ENCODE measurements at regions not wholly inside any gene's neighbourhood (a gene's known extent, or its start where the extent isn't known, plus 50 kb on each side); places are given as distances from the start of the nearest gene placed in this dataset.
"Not testable (repeated sequence)": the region's sequence is repeated elsewhere in the genome, so short reads cannot be mapped to it uniquely, and the experiment has no call there.

DNA sequence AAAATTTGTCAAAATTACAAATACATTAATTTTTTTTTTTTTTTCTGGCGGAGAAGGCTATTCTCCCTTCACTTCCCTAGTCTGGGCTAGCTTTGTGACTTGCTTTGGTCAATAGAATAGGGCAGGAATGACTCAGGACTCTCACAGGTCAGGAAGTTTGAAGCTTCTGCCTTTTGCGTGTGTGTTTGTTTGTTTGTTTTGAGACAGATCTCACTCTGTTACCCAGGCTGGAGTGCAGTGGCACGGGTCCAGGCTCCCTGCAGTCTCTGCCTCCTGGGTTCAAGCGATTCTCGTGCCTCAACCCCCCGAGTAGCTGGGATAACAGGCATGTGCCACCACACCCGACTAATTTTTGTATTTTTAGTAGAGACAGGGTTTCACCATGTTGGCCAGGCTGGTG is 55.9 kb upstream of the USP9X start:
- Histone ChIP-seq H2AFZ (ENCODE audit: low read depth) (no peak overlapping the region), H3K4me1 (ENCODE audit: low read depth, poor library complexity, severe bottlenecking) (no peaks in the 10 kb centered on the region), H3K4me2 (no peak overlapping the region), H3K27me3 (ENCODE audit: insufficient read depth, low read depth) (no peaks in the 10 kb centered on the region), H4K20me1 (ENCODE audit: insufficient read depth) (no peaks in the 10 kb centered on the region), H3K79me2 (ENCODE audit: insufficient read depth, low read depth) (no peaks in the 10 kb centered on the region), H3K9ac (no peak overlapping the region), H3K36me3 (ENCODE audit: insufficient read depth) (no peaks in the 10 kb centered on the region), H3K27ac (no peak overlapping the region), H3K4me3 (IDR thresholded peaks at IDR 0.05; ENCODE audit: insufficient read depth, low read depth, low read length) (no peak overlapping the region)
- TF ChIP-seq, protein P1, sequence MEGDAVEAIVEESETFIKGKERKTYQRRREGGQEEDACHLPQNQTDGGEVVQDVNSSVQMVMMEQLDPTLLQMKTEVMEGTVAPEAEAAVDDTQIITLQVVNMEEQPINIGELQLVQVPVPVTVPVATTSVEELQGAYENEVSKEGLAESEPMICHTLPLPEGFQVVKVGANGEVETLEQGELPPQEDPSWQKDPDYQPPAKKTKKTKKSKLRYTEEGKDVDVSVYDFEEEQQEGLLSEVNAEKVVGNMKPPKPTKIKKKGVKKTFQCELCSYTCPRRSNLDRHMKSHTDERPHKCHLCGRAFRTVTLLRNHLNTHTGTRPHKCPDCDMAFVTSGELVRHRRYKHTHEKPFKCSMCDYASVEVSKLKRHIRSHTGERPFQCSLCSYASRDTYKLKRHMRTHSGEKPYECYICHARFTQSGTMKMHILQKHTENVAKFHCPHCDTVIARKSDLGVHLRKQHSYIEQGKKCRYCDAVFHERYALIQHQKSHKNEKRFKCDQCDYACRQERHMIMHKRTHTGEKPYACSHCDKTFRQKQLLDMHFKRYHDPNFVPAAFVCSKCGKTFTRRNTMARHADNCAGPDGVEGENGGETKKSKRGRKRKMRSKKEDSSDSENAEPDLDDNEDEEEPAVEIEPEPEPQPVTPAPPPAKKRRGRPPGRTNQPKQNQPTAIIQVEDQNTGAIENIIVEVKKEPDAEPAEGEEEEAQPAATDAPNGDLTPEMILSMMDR (conservative IDR thresholded peaks at IDR 0.05; ENCODE audit: low read depth, low read length) = no peak

DNA sequence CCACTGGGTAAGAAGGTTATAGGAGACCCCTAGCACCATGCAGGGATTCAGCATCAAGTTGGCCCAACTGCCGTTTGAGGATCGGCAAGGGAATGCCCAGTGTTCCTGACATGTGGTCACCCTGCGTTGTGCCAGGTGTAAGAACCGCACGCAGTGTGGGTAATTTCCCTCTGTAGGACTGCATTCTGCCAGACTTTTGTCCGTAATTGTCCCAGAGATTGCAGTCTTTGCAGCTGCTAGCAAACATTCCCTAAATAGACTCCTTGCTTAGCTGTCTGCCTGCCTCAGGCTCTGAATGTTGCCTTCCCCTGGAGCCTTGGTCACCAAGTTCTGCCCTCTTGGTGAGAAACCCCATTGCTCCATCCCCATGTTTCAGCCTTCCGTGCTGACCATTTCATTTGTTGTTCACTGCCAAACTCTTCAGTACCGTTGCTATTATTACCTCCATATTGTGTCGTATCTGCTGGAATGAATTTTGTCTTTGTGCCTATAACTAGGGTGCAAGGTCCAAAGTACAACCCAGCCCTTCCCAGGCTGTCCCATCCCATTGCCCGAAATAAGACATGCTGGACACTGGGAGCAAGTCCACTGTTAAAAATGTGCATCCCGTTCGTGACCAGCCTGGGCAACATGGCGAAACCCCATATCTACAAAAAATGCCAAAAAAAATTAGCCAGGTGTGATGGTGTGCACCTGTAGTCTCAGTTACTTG is 53.8 kb upstream of the USP9X start:
- Histone ChIP-seq H3K9ac (no peak overlapping the region), H3K27ac (no peak overlapping the region), H3K4me3 (IDR thresholded peaks at IDR 0.05; ENCODE audit: insufficient read depth, low read depth, low read length) (no peak overlapping the region), H3K36me3 (ENCODE audit: insufficient read depth) (no peaks in the 10 kb centered on the region), H4K20me1 (ENCODE audit: insufficient read depth) (no peaks in the 10 kb centered on the region), H3K4me1 (ENCODE audit: low read depth, poor library complexity, severe bottlenecking) (no peaks in the 10 kb centered on the region), H3K4me2 (no peak overlapping the region), H3K79me2 (ENCODE audit: insufficient read depth, low read depth) (no peaks in the 10 kb centered on the region), H3K27me3 (ENCODE audit: insufficient read depth, low read depth) (no peaks in the 10 kb centered on the region), H2AFZ (ENCODE audit: low read depth) (no peak overlapping the region)
- TF ChIP-seq, protein P1 (conservative IDR thresholded peaks at IDR 0.05; ENCODE audit: low read depth, low read length) = no peak

DNA sequence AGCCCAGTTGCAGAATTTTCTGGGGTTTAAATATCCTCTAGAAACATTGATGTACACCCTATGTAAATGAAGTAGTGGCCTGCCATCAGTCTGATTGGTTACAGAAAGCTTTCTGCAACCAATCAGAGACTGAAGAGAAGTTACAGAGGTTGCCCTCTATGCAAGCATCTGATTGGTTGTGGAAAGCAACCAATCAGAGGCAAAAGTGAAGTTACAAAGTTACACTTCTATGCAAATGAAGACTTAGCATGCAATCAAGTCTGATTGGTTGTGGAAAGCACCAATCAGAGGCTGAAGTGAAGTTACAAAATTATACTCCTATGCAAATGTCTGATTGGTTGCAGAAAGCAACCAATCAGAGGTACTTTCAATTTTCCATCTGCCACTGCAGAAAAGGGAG is 51.9 kb upstream of the USP9X start:
- H3K27ac ChIP-seq = no peak overlapping the region
- H3K4me2 ChIP-seq = no peak overlapping the region
- no peaks in the 10 kb centered on the region for H4K20me1 ChIP-seq (ENCODE audit: insufficient read depth)
- H3K79me2 ChIP-seq (ENCODE audit: insufficient read depth, low read depth) = no peaks in the 10 kb centered on the region
- no peak overlapping the region for H3K4me3 ChIP-seq (IDR thresholded peaks at IDR 0.05; ENCODE audit: insufficient read depth, low read depth, low read length)
- H3K36me3 ChIP-seq (ENCODE audit: insufficient read depth) = no peaks in the 10 kb centered on the region
- H2AFZ ChIP-seq (ENCODE audit: low read depth) = no peak overlapping the region
- H3K4me1 ChIP-seq (ENCODE audit: low read depth, poor library complexity, severe bottlenecking) = no peaks in the 10 kb centered on the region
- TF ChIP-seq, protein P1 (conservative IDR thresholded peaks at IDR 0.05; ENCODE audit: low read depth, low read length) = no peak
- H3K27me3 ChIP-seq (ENCODE audit: insufficient read depth, low read depth) = no peaks in the 10 kb centered on the region
- no peak overlapping the region for H3K9ac ChIP-seq

DNA sequence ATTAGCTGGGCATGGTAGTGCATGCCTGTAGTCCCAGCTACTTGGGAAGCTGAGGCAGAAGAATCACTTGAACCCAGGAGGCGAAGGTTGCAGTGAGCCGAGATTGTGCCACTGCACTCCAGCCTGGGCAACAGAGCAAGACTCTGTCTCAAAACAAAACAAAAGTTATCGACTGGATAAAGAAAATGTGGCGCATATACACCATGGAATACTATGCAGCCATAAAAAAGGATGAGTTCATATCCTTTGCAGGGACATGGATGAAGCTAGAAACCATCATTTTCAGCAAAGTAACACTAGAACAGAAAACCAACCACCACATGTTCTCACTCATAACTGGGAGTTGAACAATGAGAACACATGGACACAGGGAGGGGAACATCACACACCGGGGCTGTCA is 50.3 kb upstream of the USP9X start:
- not testable (repeated sequence) for H3K27me3 ChIP-seq (ENCODE audit: insufficient read depth, low read depth); H3K4me3 ChIP-seq (IDR thresholded peaks at IDR 0.05; ENCODE audit: insufficient read depth, low read depth, low read length); H4K20me1 ChIP-seq (ENCODE audit: insufficient read depth); H3K27ac ChIP-seq; H3K9ac ChIP-seq; H2AFZ ChIP-seq (ENCODE audit: low read depth); H3K79me2 ChIP-seq (ENCODE audit: insufficient read depth, low read depth); H3K4me1 ChIP-seq (ENCODE audit: low read depth, poor library complexity, severe bottlenecking); H3K36me3 ChIP-seq (ENCODE audit: insufficient read depth); H3K4me2 ChIP-seq
